Mesendoderm (in vitro differentiated cells): ENCODE measurements at regions not wholly inside any gene's neighbourhood (a gene's known extent, or its start where the extent isn't known, plus 50 kb on each side); places are given as distances from the start of the nearest gene placed in this dataset.

Experiments used
- DNase-seq: peaks from one replicate; pipeline ENCODE4 v3.0.0; 2013
- H2AK5ac ChIP-seq: 2 replicates; pipeline ENCODE4 v1.6.1; 2013; ENCODE audit warnings: low read length, inconsistent platforms
- H2BK120ac ChIP-seq: 2 replicates; pipeline ENCODE4 v1.6.1; 2013; ENCODE audit warnings: low read depth, mild to moderate bottlenecking, low read length, moderate library complexity, mixed read lengths
- H2BK15ac ChIP-seq: replicated peaks from 2 replicates; pipeline ENCODE4 v1.6.1; 2013; ENCODE audit warnings: low read depth, mild to moderate bottlenecking, moderate library complexity
- H2BK5ac ChIP-seq: 2 replicates; pipeline ENCODE4 v1.6.1; 2013; ENCODE audit warnings: low read length, inconsistent platforms
- H3K18ac ChIP-seq: 2 replicates; pipeline ENCODE4 v1.6.1; 2013; ENCODE audit warnings: mild to moderate bottlenecking, low read length, mixed read lengths
- H3K23ac ChIP-seq: one replicate; pipeline ENCODE4 v1.6.1; 2013; ENCODE audit warnings: low read length
- H3K27ac ChIP-seq: 2 replicates; pipeline ENCODE4 v1.5.1; 2013; ENCODE audit warnings: low read depth, mild to moderate bottlenecking, inconsistent platforms, low read length, moderate library complexity
- H3K27me3 ChIP-seq: 2 replicates; pipeline ENCODE4 v1.6.1; 2013; ENCODE audit warnings: low read length, control low read depth, mild to moderate bottlenecking, inconsistent platforms; ENCODE audit not compliant: insufficient read depth, poor library complexity
- H3K36me3 ChIP-seq: 2 replicates; pipeline ENCODE4 v1.6.1; 2013; ENCODE audit warnings: low read length, inconsistent platforms; ENCODE audit not compliant: control insufficient read depth, insufficient read depth
- H3K4ac ChIP-seq: one replicate; pipeline ENCODE4 v1.6.1; 2013; ENCODE audit warnings: low read depth, mild to moderate bottlenecking, low read length, moderate library complexity
- H3K4me1 ChIP-seq: 2 replicates; pipeline ENCODE4 v1.6.1; 2013; ENCODE audit warnings: low read depth, low read length, inconsistent platforms; ENCODE audit not compliant: control insufficient read depth
- H3K4me2 ChIP-seq: 2 replicates; pipeline ENCODE4 v1.6.1; 2013; ENCODE audit warnings: low read length
- H3K4me3 ChIP-seq: 2 replicates; pipeline ENCODE4 v1.5.1; 2013; ENCODE audit warnings: mild to moderate bottlenecking, low read length
- H3K56ac ChIP-seq: one replicate; pipeline ENCODE4 v1.6.1; 2013; ENCODE audit warnings: low read length
- H3K79me1 ChIP-seq: 2 replicates; pipeline ENCODE4 v1.6.1; 2013; ENCODE audit warnings: low read length, inconsistent platforms
- H3K79me2 ChIP-seq: 2 replicates; pipeline ENCODE4 v1.6.1; 2013; ENCODE audit warnings: mild to moderate bottlenecking, low read length; ENCODE audit not compliant: control insufficient read depth, insufficient read depth
- H3K9ac ChIP-seq: 2 replicates; pipeline ENCODE4 v1.6.1; 2013; ENCODE audit warnings: low read length, inconsistent platforms
- H4K5ac ChIP-seq: one replicate; pipeline ENCODE4 v1.6.1; 2013; ENCODE audit warnings: low read length
- H4K8ac ChIP-seq: one replicate; pipeline ENCODE4 v1.6.1; 2013; ENCODE audit warnings: low read depth, mild to moderate bottlenecking, control low read depth, low read length, moderate library complexity
- WGBS: extraction: QIAGEN DNeasy Blood & Tissue Kit; methylation state at CpG from one replicate; pipeline ENCODE4 v1.1.7; 2013; ENCODE audit warnings: low lambda C conversion rate, missing lambda C conversion rate; ENCODE audit not compliant: insufficient coverage; ENCODE audit errors: extremely low coverage; 5-methylcytosine and 5-hydroxymethylcytosine counted together

GRCh38 chr5:9864791-9865190 lies 234.6 kb upstream of the TAS2R1 start:
- no peak overlapping the region for H3K9ac ChIP-seq
- no peak overlapping the region for H3K27ac ChIP-seq
- H3K27me3 ChIP-seq, result no peaks in the 10 kb centered on the region
- no peaks in the 10 kb centered on the region for H3K79me2 ChIP-seq
- H3K36me3 ChIP-seq, result no peaks in the 10 kb centered on the region
- no peak overlapping the region for H2BK120ac ChIP-seq
- no peak overlapping the region for H2BK5ac ChIP-seq
- no peak overlapping the region for H3K23ac ChIP-seq
- H3K4me1 ChIP-seq, result peaks cover 7% of the 10 kb centered on the region
- H3K4ac ChIP-seq, result no peak overlapping the region
- no peak overlapping the region for H4K5ac ChIP-seq
- H3K79me1 ChIP-seq, result no peaks in the 10 kb centered on the region
- H3K4me2 ChIP-seq, result no peak overlapping the region
- no peak overlapping the region for H3K18ac ChIP-seq
- no peak overlapping the region for H2AK5ac ChIP-seq
- no peak overlapping the region for H3K4me3 ChIP-seq
- H4K8ac ChIP-seq, result no peak overlapping the region
- no peak overlapping the region for H2BK15ac ChIP-seq
- DNase-seq, result no peak
- no CpG with 5 or more reads among the region's 3 CpGs for WGBS
- H3K56ac ChIP-seq, result no peak overlapping the region

- no CpG with 5 or more reads among the region's 6 CpGs for WGBS
- no peaks in the 10 kb centered on the region for H3K79me1 ChIP-seq
- H3K4ac ChIP-seq, result peak overlapping the region; percentile 27
Measured at GRCh38 chr5:9863486-9863885, 233.3 kb upstream of the TAS2R1 start.

GRCh38 chr5:9861666-9862256 lies 231.6 kb upstream of the TAS2R1 start:
- Histone ChIP-seq H3K4me1 (peaks cover 7% of the 10 kb centered on the region), H3K79me1 (no peaks in the 10 kb centered on the region), H3K9ac (no peak overlapping the region), H3K18ac (no peak overlapping the region), H3K4me3 (no peak overlapping the region), H3K23ac (no peak overlapping the region), H3K27ac (no peak overlapping the region), H3K79me2 (no peaks in the 10 kb centered on the region), H3K27me3 (no peaks in the 10 kb centered on the region), H2AK5ac (no peak overlapping the region), H3K4ac (no peak overlapping the region), H3K4me2 (no peak overlapping the region), H4K8ac (no peak overlapping the region), H2BK120ac (no peak overlapping the region), H2BK15ac (no peak overlapping the region), H3K36me3 (no peaks in the 10 kb centered on the region), H2BK5ac (no peak overlapping the region), H3K56ac (peak overlapping the region; percentile 18), H4K5ac (no peak overlapping the region)
- no CpG with 5 or more reads among the region's 8 CpGs for WGBS
- DNase-seq, result peak; percentile 63

More at GRCh38 chr5:9863486-9863885, 233.3 kb upstream of the TAS2R1 start:
- no peak overlapping the region for H3K4me3 ChIP-seq
- no peak overlapping the region for H4K5ac ChIP-seq
- H3K4me2 ChIP-seq, result no peak overlapping the region
- H3K9ac ChIP-seq, result no peak overlapping the region
- H3K79me2 ChIP-seq, result no peaks in the 10 kb centered on the region
- H3K36me3 ChIP-seq, result no peaks in the 10 kb centered on the region
- H3K27me3 ChIP-seq, result no peaks in the 10 kb centered on the region
- H3K18ac ChIP-seq, result no peak overlapping the region
- peaks cover 7% of the 10 kb centered on the region for H3K4me1 ChIP-seq
- no peak overlapping the region for H4K8ac ChIP-seq
- no peak overlapping the region for H3K56ac ChIP-seq
- no peak overlapping the region for H3K23ac ChIP-seq
- no peak overlapping the region for H2AK5ac ChIP-seq
- no peak for DNase-seq
- no peak overlapping the region for H3K27ac ChIP-seq
- no peak overlapping the region for H2BK15ac ChIP-seq
- no peak overlapping the region for H2BK5ac ChIP-seq
- H2BK120ac ChIP-seq, result no peak overlapping the region

GRCh38 chr5:9859808-9860207 lies 229.7 kb upstream of the TAS2R1 start:
- Histone ChIP-seq H3K4ac (no peak overlapping the region), H2BK5ac (no peak overlapping the region), H3K23ac (no peak overlapping the region), H3K4me2 (no peak overlapping the region), H3K79me2 (no peaks in the 10 kb centered on the region), H4K5ac (no peak overlapping the region), H3K4me1 (peaks cover 7% of the 10 kb centered on the region), H3K27me3 (peaks cover 1% of the 10 kb centered on the region), H3K27ac (no peak overlapping the region), H2BK15ac (no peak overlapping the region), H3K56ac (no peak overlapping the region), H3K4me3 (no peak overlapping the region), H3K18ac (no peak overlapping the region), H2AK5ac (no peak overlapping the region), H3K9ac (no peak overlapping the region), H2BK120ac (no peak overlapping the region), H3K36me3 (no peaks in the 10 kb centered on the region), H4K8ac (no peak overlapping the region), H3K79me1 (no peaks in the 10 kb centered on the region)
- DNase-seq, result no peak
- no CpG with 5 or more reads among the region's 1 CpG for WGBS

GRCh38 chr5:9858043-9858442 lies 227.9 kb upstream of the TAS2R1 start:
- no peak overlapping the region for H2BK5ac ChIP-seq
- no peaks in the 10 kb centered on the region for H3K36me3 ChIP-seq
- no peak overlapping the region for H3K18ac ChIP-seq
- H4K5ac ChIP-seq, result no peak overlapping the region
- no peak overlapping the region for H3K27ac ChIP-seq
- no peak for DNase-seq
- no peak overlapping the region for H3K4ac ChIP-seq
- H3K23ac ChIP-seq, result no peak overlapping the region
- peaks cover 7% of the 10 kb centered on the region for H3K4me1 ChIP-seq
- no peak overlapping the region for H2BK120ac ChIP-seq
- H3K9ac ChIP-seq, result no peak overlapping the region
- no peak overlapping the region for H2AK5ac ChIP-seq
- no peaks in the 10 kb centered on the region for H3K79me2 ChIP-seq
- no peak overlapping the region for H3K4me2 ChIP-seq
- H3K56ac ChIP-seq, result no peak overlapping the region
- H3K79me1 ChIP-seq, result no peaks in the 10 kb centered on the region
- WGBS, result no CpG with 5 or more reads among the region's 3 CpGs
- no peak overlapping the region for H2BK15ac ChIP-seq
- H3K4me3 ChIP-seq, result no peak overlapping the region
- H4K8ac ChIP-seq, result no peak overlapping the region
- H3K27me3 ChIP-seq, result peaks cover 1% of the 10 kb centered on the region

- Histone ChIP-seq H2BK120ac (no peak overlapping the region), H3K79me1 (no peaks in the 10 kb centered on the region), H2BK15ac (no peak overlapping the region), H3K36me3 (no peaks in the 10 kb centered on the region), H3K18ac (no peak overlapping the region), H3K27me3 (peaks cover 1% of the 10 kb centered on the region), H4K5ac (no peak overlapping the region), H3K4me1 (no peaks in the 10 kb centered on the region), H3K23ac (no peak overlapping the region), H3K4me3 (no peak overlapping the region), H4K8ac (no peak overlapping the region), H3K4ac (no peak overlapping the region), H2AK5ac (no peak overlapping the region), H3K4me2 (no peak overlapping the region), H2BK5ac (no peak overlapping the region), H3K79me2 (no peaks in the 10 kb centered on the region), H3K56ac (no peak overlapping the region), H3K9ac (no peak overlapping the region), H3K27ac (no peak overlapping the region)
- DNase-seq, result peak; percentile 67
- no CpG with 5 or more reads among the region's 2 CpGs for WGBS
Measured at GRCh38 chr5:9853309-9853708, 223.2 kb upstream of the TAS2R1 start.
